AG09319 (cell line): ENCODE measurements at regions not wholly inside any gene's neighbourhood (a gene's known extent, or its start where the extent isn't known, plus 50 kb on each side); places are given as distances from the start of the nearest gene placed in this dataset.

Source experiments
- DNase-seq: peaks from one replicate; pipeline ENCODE4 v3.0.0-alpha.2; 2010; ENCODE audit warnings: low read depth; ENCODE audit errors: extremely low read depth
- CTCF ChIP-seq: IDR thresholded peaks from 2 replicates; pipeline ENCODE4 v1.5.1; 2011; ENCODE audit warnings: low read depth, mild to moderate bottlenecking, inconsistent platforms, low read length, moderate library complexity

- no peak for DNase-seq
- no peak for TF ChIP-seq CTCF
These were observed 101.1 kb upstream of the IFNGR1 start for GRCh38 chr6:137320271-137320670.

DNA sequence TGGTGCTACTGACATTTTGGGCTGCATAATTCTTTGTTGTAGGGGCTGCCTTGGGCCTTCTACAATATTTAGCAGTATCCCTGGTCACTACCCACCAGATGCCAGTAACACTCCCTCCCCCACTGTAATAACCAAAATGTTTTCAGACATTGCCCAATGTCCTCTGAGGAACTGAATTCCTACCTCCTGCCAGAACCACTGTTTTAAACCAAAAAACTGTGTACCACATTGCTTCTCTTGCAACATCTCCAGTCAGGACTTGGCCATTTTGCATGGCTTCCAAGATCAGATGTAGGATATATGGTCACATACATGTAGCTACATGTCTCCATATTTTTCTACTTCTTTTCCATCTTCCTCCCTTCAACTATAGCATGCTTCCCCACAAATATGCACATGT, 97.4 kb upstream of the IFNGR1 start:
- no peak for TF ChIP-seq CTCF
- DNase-seq, result no peak

DNA sequence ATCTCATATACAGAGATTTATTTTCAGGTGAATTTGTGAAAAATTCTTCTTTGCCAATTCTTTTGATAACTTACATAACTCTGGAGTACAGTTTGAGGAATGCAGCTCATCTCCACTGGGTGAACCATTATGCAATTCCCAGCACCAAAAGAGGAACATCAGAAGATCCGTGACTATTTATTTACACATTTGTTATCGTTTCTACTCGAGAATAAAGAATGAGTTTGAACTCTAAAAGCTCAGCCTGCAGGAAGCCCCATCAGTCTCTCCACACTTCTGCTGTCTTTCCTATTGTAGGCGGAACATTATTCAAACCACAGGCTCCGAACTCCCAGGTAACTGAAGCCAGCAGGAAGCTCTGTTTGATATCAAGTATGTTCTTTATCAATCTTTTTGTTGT, 95.9 kb upstream of the IFNGR1 start:
- TF ChIP-seq CTCF, result no peak
- no peak for DNase-seq

- DNase-seq, result no peak
These were observed 95.0 kb upstream of the IFNGR1 start for GRCh38 chr6:137313928-137314855.

DNA sequence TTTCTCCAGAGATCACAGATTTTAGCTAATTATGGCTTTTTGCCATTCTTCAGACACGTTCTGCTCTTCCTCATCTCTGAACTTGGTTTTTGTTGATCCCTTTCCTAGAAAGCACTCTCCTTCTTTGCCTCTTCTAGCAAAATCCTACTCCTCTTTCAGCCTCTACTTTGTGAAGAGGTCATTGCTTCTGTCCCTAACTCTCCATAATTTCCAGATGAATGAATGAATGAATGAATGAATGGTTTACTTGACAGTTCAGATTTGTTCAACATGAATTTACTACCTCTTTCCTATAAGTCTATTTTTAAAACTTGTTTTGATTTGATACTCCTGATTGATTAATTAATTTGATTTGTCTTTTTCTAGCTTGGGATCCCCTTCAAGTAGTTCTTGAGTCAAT, 94.0 kb upstream of the IFNGR1 start:
- TF ChIP-seq CTCF, result no peak
- DNase-seq, result no peak

More at GRCh38 chr6:137313928-137314855, 95.0 kb upstream of the IFNGR1 start:
- peak; percentile 79 for TF ChIP-seq CTCF

- no peak for DNase-seq
- no peak for TF ChIP-seq CTCF
These were observed 92.8 kb upstream of the IFNGR1 start for GRCh38 chr6:137311940-137312339.

GRCh38 chr6:137309078-137309762, 90.0 kb upstream of the IFNGR1 start:
- DNase-seq, result no peak
- TF ChIP-seq CTCF, result no peak
